GM21825 (cell line): ENCODE measurements at regions not wholly inside any gene's neighbourhood (a gene's known extent, or its start where the extent isn't known, plus 50 kb on each side); places are given as distances from the start of the nearest gene placed in this dataset.
A peak's percentile ranks its signal among the peaks of the same experiment; 100 is the strongest.

ENCODE experiments used
- ATAC-seq: cut with Tn5 transposase; IDR thresholded peaks from one replicate; pipeline ENCODE4 v1.9.1; 2021; ENCODE audit warnings: mild to moderate bottlenecking, moderate library complexity; ENCODE audit not compliant: unreplicated experiment

DNA sequence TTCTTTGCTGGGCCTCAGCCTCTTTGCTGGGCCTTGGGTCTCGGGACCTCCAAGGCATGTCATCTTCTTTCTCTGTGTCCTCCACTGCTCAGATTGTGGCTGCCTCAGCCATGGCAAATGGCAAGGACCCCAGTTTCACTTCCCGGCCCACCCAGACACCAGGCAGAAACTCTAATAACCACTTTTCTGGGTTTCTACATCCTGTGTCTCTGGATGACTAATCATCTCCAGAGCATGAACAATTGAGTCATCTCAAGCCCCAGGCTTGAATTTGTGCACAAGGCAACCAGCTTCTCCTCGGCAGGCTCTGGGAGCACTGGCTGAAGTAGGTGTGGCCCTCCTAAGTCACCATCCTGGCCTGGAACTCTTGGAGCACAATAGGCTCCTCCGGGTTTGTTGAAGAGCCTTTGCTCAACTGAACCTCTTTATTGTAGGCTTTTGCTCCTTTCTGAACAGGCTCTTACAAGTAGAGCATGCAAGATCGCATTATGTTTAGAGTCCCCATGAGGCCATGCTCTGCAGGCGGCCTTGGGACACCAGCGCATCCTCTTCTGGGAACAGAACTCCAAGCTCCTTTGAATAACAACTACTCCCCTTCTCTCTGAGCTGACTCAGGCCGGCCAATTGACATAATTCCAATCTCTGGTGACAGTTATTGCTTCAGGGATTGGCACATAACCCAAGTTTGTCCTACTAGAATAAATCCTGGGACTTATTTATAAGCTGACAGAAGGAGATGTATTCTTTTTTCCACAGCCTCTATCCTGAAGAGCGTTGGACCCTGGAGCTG is 218.1 kb downstream of the WDR11 start:
- ATAC-seq, result peak; percentile 72

DNA sequence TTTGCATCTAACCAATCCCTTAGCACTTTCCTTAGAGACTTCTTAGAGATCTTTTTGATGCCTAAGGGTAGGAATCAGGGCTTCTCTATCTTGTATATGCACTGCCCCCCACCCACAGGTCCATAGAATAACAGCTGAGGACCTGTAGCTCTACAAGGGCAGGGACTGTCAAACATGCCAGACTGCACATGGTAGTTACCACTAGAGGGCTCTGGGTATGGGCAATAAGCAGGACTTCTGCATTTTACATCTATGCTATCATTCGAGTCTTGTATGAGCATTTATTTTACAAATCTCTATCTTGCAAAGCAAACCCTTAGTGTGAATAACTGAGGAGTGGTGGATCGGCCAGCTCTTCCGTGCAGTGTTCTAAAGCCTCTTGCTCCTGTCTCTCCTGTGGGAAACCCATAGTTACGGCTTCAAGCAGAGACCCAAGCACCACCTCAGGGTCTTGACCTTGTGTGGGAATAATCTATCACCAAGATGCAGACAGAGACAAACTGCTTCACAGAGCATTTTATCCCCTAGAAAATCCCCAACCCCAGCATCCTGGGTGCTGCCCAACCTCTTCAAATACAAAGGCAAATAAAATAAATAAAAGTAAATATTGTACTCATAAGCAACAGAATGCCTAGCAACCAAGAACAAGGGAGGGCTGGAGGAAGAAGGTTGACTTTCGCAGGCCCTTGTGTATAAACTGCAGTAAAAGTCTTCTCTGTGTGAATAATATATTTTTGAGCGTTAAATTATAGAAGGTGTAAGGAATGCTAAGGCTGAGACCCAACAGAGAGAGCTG is 219.3 kb downstream of the WDR11 start:
- no peak for ATAC-seq

DNA sequence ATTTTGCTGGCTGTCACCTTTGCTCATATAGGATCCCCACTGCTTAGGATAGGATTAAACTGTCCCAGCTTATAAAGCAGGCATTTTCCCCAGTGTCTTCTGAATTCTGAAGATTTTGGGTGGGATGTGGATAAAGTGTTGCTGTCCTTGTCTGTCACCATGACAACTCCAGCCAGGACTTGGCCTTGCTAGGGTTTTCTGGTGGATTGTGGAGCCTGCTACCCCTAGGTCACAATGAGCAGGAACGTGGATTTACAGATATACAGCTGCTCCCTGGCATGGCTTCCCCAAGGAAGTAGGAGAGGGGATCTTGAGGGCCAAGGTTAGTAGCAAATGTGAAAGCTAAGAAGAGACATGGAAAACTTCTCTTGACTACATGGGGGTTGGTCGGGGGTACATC is 220.7 kb downstream of the WDR11 start:
- no peak for ATAC-seq

DNA sequence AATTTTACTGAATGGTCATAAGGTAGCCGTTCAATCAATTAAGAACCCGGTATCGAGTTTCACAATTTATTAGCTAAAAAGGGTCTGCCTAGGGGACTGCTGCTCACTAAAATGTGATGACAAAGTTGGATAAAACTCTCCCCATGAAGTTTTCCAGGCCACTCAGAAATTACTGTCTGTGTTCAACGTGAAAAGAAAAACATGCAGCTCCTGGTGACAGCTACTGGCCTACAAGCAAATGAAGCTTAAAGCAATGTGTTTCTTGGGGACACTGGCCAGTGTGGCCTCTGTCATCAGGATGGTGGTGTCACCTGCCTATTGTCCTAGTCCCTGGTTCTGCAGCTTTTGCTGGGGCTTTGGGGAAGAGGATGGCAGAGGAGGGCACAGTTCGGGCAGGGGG is 222.6 kb downstream of the WDR11 start:
- ATAC-seq, result no peak

DNA sequence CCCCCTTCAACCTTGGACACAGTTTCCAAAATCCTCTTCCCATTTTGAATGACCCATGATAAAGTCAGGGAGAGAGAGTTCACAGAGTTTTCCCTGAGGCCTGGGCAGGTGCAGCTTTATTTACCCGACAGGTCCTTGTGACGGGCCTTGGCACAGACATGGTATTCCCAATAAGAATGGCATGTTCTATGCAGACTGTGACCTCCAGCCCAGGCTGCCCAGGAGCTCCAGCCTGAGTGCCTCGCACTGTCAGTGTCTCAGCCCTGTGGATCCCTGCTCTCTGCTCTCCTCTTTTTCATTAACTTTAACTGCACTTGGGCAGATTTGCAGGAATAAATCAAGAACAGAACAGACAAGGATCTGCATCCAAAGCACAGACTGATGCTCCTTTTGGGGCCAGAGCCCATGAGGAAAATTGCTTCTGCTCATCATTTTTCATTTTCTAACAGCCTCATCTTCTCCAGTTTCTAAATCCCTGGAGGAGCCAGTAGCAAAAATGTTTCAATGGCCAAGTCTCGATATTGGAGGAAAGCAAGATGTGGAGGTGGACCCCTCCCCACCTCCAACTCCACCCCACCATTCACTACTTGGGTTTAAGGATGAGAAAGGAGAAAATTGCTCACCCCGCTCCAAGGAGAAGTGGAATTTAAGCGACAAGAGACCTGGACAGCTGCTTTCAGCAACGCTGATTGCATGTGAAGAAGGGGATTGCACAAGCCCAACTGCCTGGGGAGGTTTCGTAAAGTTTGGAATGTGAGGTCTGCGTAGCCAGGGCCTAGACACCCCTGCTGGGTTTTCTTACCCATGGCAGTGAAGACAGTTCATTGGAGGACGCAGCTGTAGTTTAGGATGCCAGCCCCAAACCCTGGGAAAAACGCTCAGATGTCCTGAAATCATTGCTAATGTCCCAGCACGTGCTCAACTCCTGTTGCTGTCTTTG is 225.9 kb downstream of the WDR11 start:
- no peak for ATAC-seq

DNA sequence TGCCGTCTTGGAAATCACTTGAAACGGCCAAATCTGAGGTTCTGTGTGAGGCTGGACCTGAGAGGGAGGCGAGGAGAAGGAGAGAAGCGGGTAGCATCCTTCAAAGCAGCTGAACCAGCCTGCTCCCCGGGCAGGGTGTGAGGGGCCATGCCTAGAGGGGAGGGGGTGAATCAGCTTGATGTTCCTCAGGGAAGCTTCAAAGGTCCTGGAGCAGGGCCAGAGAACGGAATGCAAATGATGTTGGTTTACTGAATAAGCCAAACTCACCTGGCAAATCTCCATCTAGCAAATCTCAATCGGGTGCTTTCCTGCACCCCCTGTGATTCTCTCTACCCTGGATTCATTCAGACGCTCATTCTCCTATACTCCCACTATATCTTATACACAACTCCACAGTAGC is 226.9 kb downstream of the WDR11 start:
- ATAC-seq, result no peak

DNA sequence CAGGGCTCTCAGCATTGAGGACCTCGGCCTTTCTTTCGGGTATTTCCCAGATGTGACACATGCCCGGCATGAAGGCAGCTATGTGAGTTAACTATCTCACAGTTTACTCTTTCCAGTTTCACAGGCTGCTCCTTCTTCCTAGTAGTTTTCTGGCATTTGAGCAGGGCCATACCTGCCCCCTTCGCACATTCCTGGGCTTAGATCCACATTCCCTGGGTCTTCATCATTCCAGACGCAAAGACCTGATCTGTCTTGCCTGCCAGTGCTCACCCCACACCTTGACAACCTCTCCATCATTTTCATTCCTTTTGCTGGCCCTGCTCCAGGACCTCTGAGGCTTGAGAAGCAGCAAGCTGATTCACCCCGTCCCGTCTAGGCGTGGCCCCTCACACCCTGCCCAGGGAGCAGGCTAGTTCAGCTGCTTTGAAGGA is 227.5 kb downstream of the WDR11 start:
- ATAC-seq, result no peak

DNA sequence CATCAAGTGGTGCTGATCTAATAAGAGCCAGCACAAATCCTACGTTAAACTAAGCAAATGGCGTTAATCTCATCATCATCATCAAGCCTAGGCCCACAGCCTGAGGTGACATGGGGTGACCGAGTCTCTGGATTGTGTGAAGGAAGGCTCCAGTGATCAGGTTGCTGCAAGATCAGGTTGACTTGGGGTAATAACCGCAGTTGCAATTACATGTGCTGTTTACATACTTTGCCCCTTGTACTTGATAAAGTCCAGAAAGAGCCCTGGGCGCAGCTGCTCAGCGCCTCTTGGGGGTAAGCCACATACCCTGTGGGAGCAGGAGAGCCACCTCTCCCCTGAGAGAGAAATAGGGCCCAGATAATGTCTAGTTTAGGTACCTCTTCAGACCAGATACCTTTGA is 228.1 kb downstream of the WDR11 start:
- no peak for ATAC-seq

DNA sequence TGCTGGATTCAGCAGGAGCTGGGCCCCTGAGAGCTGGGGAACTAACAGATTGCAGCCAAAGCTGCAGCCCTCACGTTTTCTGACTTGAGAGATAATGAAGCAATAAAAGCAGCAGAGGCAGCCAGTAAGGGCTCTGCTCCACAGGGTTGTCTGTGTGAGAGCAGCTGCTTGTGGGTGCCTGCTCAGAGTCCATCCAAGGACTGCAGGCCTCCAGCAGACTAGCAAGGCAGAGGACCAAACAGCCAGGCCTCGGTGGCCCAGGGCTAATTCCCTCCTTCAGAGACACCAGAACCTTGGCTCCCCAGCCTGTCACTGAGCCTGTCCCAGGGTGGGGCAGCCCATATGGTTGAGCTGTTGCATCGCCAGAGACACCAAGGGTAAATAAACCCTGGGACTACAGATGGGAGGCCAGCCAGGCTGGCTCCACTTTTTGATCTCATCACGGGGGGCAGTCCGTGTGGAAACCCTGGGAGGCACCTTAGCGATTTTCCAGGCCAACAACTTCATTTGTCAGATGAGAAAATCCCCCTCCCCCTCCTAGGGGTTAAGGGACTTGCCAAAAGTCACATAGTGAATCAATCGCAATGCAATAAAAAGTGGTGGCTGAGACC is 229.2 kb downstream of the WDR11 start:
- ATAC-seq, result no peak

DNA sequence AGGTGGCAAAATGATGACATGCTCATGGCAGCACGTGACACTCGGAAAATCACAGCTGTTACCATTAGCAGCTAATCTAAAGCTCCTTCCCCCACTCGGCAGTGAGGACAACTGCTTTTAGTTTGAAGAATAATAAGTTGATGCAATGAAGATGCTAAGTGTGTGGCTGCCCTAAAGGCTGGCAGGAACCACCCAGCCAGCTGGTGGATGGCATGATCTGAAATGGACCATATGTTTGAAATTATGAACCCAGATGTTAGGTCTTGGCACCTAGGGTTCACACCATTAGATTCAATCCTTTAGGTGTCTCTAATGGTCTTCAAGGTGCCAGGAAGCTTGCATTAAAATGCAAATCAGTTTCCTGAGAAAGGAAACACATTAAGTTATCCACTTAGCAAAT is 230.1 kb downstream of the WDR11 start:
- no peak for ATAC-seq

DNA sequence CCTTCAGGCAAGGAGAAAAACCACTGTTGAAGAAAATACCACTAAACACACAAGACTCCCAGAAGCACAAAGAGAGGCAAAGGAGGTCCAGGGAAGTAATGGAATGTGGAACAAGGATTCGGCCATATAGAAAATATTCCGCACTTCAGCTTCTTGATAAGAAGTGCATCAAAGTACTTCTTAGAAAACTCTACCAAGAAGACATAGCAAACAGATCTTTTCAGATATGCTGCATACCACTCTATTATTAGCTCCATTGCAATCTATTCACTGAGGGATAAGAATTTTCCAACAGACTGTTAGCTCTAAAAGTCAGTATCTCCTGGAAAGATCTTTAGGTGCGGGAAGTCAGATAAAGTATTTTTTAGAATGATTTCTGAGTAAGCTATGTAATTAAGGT is 231.8 kb downstream of the WDR11 start:
- ATAC-seq, result no peak

DNA sequence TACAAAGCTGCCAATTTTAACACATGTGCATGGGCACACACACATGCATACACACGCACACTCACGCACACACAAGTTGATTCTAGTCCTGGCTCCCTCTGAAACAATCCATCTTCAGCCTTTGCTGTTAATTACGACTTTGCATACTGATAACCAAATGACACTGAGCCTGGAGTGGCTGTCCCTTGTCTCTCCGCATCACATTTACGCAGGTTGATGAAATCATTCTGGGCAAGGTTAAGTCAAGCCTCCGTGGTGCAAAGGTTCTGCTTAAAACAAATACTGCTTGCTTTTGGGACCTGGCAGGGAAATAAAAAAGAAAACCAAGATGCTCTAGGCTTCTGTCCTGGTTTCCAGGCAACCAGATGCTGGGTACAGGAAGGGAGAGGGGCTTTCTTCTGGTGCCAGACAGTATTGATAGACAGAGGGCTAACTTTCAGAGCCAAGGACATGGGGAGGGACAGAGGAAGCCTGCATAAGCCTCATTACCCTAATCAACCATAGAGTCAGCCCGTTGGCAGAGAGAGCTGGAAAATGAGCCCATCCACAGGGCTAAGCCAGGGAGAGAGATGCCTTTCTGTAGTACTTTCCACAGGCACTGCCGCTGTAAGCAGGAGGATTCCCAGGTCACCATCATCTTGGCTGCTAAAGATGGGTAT is 233.0 kb downstream of the WDR11 start:
- no peak for ATAC-seq

DNA sequence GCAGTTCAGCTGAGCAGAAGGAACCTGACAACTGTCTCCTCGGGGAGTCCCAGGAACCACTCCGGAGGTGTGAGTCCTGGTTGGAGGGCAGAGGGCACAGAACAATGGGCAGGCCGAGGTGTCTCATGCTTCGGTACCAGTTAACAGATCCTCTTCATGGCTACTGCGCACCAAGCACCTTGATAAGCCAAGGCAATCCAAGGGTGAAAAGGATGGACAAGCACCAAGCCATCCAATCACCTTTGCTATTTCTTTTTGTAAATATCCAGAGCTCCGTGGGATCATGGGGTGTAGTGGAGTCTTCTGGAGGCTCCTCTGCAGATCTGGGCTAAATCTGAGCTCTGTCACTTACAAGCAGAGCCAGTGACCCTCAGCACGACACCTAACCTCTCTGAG is 233.5 kb downstream of the WDR11 start:
- no peak for ATAC-seq

DNA sequence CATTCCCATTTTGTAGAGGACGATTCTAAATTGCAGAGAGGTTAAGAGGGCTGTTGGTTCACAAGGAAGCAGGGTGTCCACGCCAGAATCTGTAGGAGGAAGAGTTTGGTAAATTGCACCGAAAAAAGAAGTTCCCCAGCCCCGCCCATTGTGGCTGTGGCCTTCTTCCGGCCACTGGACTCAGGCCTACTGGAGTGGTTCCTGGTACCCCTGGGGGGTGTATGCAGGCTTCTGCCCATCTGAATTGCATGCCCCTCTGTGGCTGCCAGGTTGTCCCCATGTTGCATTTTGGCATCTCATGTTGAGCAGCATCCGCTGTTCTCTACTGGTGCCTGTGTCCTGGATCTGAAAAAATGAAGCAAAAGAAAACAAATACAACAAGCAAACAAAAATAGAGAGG is 234.2 kb downstream of the WDR11 start:
- no peak for ATAC-seq

DNA sequence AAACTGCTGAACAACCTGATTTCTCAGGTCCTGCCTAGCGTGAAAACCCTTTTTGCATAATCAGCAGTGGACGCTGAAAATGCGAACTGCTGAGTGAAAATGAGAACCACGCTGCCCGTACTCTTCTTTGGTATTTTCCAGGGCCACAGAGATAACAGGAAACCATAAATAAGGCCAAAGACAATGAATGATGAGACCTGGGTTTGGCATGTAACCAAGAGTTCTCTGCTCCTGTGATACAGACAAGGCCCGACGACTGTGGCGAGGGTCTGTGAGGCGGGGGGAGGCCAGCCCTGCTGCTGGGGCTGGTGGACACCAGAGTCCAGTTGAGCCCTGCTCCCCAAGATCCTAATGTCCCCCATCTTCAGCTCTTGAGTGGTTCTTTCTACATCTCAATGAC is 236.0 kb downstream of the WDR11 start:
- ATAC-seq, result no peak

DNA sequence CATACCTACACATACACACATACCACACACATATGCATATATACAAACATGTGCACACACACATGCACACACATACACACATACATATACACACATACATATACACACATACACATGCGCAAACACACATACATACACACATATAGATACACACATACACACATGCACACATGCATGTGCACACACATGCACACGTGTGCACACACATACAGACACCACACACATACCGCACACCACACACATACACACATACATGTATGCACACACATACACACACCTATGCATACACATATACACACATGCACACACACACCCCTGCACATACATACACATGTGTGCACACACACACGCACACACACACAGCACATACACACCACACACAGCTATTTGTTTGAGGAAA is 236.5 kb downstream of the WDR11 start:
- no peak for ATAC-seq

DNA sequence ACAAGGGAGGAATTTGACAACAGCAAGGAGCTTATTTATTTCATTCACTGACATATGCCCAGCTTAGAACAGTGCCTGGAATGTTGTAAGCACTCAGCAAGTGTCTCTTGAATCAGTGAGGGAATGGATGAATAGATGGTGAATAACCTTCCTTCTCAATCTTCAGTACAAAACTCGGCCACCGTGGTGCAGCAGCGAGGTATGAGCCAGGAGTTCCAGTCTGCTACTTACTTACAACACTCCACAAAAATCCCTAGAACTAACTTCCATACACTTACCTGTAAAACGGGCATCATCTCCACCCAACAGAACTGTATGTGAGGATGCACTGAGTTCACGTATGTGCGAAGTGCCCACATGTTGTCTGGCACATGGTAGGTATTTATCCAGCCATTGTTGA is 237.4 kb downstream of the WDR11 start:
- ATAC-seq, result no peak

DNA sequence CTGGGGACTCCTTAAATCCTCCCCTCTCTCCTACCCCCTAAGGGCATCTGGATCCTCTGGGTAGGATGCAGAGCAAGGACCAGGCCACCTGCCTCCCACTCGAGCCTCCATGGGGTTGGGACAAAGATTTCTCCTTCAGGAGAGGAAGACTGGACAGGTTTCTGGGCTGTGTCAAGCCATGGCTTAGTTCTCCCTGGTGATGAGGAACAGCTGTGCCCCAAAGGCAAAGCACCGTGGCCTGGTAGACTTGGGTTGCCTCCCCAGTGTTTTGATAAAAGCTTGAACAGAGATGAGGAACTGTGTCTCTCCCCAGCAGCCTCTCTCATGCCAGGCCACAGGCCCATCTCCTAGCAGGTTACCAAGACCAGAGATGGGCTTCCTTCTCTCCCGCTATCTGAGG is 238.3 kb downstream of the WDR11 start:
- no peak for ATAC-seq

DNA sequence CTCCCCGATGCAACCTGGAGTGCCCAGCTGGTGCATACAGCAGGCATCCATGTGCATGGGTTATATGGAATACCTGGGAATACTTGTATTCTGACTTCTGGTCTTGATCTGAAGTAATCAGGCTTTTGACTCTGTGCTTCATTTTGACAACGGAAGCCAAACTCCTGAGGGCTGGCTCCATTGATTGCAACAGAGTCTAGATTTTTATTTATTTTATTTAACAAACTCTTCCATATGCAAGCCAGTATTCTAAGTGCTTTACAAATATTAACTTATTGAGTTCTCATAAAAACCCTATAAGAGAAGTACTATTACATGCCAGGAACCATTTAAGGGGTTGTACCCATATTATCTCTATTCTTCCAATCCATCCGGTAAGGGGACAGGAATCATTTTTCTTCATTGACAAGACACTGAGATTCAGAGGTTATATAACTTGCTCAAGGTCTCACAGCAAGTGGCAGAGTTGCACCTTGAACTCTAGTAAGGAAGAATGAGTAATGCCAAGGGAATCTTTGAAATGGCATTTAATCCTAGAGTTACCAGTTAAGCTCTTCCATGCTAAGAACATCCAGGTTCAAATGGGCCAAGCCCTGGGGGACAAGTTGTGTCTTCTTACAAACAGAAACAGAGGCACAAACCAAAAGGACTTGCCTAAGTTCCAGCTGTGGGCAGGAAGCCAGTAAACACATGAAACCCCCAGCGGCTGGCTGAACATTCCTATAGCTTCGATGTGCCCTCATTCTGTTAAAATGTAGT is 241.0 kb downstream of the WDR11 start:
- ATAC-seq, result no peak

DNA sequence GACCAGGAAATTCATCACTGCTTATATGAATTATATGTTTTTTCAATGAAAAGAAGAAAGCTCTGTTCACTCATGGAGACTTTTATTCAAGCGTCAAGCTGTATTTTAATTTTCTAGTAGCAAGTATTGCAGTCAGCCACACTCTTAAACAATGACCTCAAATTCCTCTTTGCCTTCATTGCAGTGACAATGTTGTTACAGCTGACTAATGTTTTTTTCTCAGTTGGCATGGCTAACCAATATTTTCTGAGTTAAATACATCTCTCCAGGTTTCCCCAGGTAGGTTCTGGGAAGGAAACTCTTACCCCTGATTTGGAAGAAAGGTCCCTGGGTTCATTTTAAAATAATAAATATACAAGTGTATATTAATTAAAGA is 241.5 kb downstream of the WDR11 start:
- no peak for ATAC-seq
